GM18907 (cell line): ENCODE measurements at regions not wholly inside any gene's neighbourhood (a gene's known extent, or its start where the extent isn't known, plus 50 kb on each side); places are given as distances from the start of the nearest gene placed in this dataset.

Experiments
- ATAC-seq: cut with Tn5 transposase; IDR thresholded peaks from one replicate; pipeline ENCODE4 v1.9.1; 2021; ENCODE audit warnings: mild to moderate bottlenecking, moderate library complexity; ENCODE audit not compliant: unreplicated experiment

- no peak for ATAC-seq
Measured at GRCh38 chr4:185892165-185892564, 80.2 kb upstream of the SORBS2 start.

- no peak for ATAC-seq
Measured at GRCh38 chr4:185893500-185893899, 81.5 kb upstream of the SORBS2 start.

- no peak for ATAC-seq
Measured at GRCh38 chr4:185894481-185894880, 82.5 kb upstream of the SORBS2 start.

- no peak for ATAC-seq
Measured at GRCh38 chr4:185895351-185895750, 83.4 kb upstream of the SORBS2 start.

- no peak for ATAC-seq
Measured at GRCh38 chr4:185895866-185896265, 83.9 kb upstream of the SORBS2 start.

- ATAC-seq = peak; percentile 80
Measured at GRCh38 chr4:185896817-185897488, 85.0 kb upstream of the SORBS2 start.

GRCh38 chr4:185898413-185898812, 86.4 kb upstream of the SORBS2 start:
- no peak for ATAC-seq

- ATAC-seq = no peak
Measured at GRCh38 chr4:185899833-185900232, 87.8 kb upstream of the SORBS2 start.

GRCh38 chr4:185902654-185903053, 90.7 kb upstream of the SORBS2 start:
- ATAC-seq = no peak

- ATAC-seq = no peak
Measured at GRCh38 chr4:185903205-185903604, 91.2 kb upstream of the SORBS2 start.

- no peak for ATAC-seq
Measured at GRCh38 chr4:185904381-185904780, 92.4 kb upstream of the SORBS2 start.

- ATAC-seq = no peak
Measured at GRCh38 chr4:185909972-185910371, 98.0 kb upstream of the SORBS2 start.

- ATAC-seq = no peak
Measured at GRCh38 chr4:185911556-185912064, 99.6 kb upstream of the SORBS2 start.

GRCh38 chr4:185912779-185913178, 100.8 kb upstream of the SORBS2 start:
- ATAC-seq = no peak

- ATAC-seq = no peak
Measured at GRCh38 chr4:185914583-185915199, 102.7 kb upstream of the SORBS2 start.

GRCh38 chr4:185915271-185915670, 103.3 kb upstream of the SORBS2 start:
- no peak for ATAC-seq

GRCh38 chr4:185915817-185916216, 103.8 kb upstream of the SORBS2 start:
- no peak for ATAC-seq

GRCh38 chr4:185916231-185916630, 104.2 kb upstream of the SORBS2 start:
- ATAC-seq = no peak

GRCh38 chr4:185916683-185917082, 104.7 kb upstream of the SORBS2 start:
- no peak for ATAC-seq

GRCh38 chr4:185919107-185919506, 107.1 kb upstream of the SORBS2 start:
- ATAC-seq = no peak

GRCh38 chr4:185920171-185920570, 108.2 kb upstream of the SORBS2 start:
- ATAC-seq = no peak

- ATAC-seq = no peak
Measured at GRCh38 chr4:185920691-185921260, 108.8 kb upstream of the SORBS2 start.
